HG03342 (cell line): ENCODE measurements at regions not wholly inside any gene's neighbourhood (a gene's known extent, or its start where the extent isn't known, plus 50 kb on each side); places are given as distances from the start of the nearest gene placed in this dataset.
"Not testable (repeated sequence)": the region's sequence is repeated elsewhere in the genome, so short reads cannot be mapped to it uniquely, and the experiment has no call there.

Experiments
- ATAC-seq: cut with Tn5 transposase; IDR thresholded peaks from one replicate; pipeline ENCODE4 v1.9.1; 2021; ENCODE audit warnings: mild to moderate bottlenecking, moderate library complexity; ENCODE audit not compliant: unreplicated experiment

DNA sequence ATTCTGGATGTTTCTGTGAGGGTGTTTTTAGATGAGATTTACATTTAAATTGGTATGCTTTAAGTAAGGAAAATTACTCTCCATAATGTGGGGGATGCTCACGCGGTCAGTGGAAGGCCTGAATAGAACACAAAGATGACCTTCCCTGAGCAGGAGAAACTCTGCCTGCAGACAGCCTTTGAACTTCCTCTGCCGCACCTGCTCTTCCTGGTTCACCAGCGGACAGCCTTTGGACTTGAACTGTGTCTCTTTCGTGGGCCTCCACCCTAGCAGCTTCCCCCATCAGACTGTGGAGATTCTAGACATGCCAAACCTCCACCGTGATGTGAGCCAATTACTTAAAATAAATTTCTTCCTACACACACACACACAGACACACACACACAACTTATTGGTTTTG, 210.7 kb downstream of the EFCAB11 start:
- ATAC-seq: no peak

DNA sequence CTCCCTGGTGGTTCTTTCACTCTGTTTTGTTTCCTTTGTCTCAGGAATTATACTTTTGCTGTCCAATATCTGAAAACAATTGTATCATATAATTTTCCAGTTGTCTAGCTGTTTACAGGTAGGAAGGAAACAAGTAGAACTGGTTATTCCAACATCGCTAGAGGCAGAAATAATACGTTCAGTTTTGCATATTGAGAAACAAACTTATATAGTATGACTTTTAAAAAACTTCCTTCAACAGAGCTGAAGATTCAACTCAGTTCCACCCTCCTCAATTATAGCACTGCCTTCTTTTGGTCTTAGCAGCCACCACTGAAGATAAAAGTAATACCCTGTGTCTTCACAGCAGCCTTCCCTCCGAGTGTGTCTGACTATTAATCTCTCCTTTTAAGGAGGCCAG, 214.3 kb downstream of the EFCAB11 start:
- no peak for ATAC-seq

DNA sequence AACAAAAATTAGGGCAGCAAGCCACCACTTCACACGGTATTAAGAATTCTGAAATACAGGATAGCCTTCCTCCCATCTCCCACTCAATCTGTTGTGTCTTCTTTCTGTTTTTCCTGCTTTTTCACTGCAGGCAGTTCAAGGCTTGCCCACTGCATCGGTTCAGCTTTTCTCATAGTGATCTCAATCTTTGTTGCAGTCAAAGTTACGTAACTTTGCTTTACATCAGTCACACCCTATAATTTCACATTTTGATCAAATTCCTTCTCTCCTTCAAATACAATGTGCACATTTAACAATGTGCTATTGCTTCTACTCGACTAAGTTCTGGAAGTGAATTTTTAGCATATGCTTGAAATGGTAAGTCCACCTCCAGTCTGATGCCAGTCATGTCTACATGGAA, 217.6 kb downstream of the EFCAB11 start:
- no peak for ATAC-seq

DNA sequence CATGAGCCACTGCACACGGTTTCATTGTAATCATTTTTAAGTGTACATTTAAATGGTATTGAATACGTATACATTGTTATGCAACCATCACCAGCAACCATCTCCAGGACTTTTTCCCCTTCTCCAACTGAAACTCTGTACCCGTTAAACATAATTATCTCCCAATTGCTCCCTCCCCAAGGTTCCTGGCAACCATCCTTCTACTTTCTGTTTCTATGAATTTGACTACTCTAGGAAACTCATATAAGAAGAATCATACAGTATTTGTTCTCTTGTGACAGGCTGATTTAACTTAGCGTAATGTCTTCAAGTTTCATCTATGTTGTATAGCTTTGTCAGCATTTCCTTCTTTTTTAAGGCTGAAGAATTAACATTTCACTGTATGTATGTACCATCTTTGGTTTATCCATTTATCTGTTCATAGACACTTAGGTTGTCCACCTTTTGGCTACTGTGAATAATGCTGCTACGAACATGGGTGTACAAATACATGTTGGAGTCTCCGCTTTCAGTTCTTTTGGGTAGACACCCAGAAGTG, 223.1 kb downstream of the EFCAB11 start:
- no peak for ATAC-seq

DNA sequence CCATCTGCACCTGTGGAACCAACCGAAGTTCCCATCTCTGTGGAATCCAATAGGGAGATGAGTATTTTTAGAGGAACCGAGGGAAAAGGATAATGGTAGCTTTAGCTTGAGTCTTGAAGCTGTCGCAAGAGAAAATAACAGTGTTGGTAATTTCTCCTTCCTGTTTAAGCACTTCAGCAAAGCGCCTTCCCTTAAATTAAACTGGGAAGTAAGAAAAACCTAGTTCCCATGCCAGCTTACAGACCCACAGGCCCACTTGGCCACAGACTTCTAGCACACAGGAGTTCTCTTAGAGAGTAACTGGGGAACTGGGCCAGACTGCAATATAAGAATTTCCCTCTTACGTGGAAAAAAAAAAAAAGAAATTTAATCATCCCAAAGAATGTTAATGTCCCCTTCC, 223.8 kb downstream of the EFCAB11 start:
- ATAC-seq: no peak

DNA sequence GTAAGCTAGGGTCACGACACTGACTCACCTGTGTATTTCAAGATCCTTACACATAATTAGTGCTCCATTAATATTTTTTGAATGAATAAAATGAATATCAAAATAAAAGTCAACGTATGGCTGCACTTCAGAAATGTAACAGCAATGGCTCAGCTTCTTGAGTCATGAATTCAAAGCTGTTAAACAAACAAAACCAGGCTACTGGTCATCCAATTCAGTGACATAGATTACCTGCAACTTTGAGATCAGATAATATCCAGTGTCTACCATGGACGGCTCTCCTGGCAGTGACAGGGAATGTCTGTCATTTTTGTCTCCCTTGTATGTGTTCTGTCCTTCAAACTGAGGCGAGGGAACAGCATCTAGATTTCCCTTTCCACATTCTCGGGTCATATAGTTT, 225.6 kb downstream of the EFCAB11 start:
- ATAC-seq: no peak

DNA sequence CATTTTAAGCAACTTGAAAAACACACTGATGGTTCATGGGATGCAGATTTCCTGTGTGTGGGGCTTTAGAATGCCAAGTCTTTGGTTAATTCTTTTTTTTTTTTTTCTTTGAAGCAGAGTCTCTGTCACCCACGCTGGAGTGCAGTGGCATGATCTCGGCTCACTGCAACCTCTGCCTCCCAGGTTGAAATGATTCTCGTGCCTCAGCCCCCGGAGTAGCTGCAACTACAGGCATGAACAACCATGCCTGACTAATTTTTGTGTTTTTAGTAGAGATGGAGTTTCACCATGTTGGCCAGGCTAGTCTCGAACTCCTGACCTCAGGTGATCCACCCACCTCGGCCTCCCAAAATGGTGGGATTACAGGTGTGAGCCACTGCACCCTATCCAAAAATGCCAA, 228.3 kb downstream of the EFCAB11 start:
- not testable (repeated sequence) for ATAC-seq

DNA sequence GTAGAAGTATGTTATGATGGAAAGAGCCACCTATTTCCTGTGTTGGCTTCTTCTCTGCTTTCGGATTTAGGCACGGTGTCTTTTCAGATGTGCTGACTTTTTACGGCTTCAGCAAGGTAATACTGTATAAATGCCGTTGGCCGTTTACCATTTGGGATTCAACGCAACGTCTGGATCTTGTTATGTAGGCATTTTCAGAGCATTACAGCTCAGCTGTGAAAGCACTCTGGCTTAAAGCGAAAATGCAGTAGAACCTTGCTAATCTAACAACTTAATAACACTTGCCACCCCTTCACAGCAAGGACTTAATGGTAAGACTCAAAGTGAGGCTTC, 229.9 kb downstream of the EFCAB11 start:
- no peak for ATAC-seq

DNA sequence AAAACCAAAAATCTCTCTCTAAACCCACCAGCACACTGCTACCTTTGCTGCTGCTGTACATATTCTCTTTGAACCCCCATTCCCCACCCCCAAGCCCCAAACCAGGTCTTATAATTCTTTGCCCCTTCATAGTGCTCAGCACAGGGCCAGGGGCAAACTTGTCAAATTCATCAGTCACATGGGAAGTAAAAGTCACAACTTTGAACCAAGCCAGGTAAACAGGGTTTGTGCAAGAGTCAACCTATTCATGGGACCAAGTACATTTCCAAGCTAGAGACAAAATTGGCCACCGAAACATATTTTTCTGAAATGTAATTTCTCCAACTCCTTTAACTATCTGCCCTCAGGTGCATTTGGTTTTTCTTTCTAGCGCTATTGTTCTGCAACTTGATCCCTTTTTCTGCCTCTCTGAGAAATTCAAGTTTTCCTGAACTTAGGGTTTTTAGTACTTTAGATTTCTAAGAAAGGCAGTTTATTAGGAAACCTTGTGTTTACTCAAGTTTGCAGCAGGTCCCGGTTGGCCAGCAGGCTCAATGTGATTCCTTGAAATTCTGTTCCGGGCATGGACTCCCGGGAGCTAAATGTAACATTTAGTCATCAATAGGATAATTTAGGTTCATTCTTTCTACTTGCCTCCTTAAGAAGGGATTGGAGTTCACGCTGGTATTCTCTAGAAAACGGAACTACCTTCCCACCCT, 230.5 kb downstream of the EFCAB11 start:
- no peak for ATAC-seq

DNA sequence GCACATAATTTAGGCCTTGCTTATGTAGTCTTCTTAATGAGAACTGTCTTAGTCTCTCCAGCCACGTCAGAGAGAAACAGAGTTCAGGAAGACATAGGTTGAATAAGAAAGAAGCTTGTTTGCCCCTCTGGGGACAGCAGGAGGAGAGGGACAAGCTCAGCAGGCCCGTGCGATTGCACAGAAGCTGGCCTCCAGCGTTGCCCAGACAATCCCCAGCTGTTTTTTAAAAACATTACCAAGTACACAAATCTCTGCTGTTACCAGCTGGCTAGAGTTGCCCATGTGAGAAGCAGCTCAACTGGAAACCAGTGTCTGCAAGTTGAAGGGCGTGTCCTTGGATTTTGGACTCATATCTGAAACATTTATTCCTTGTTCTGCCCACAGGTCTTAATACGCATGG, 232.6 kb downstream of the EFCAB11 start:
- no peak for ATAC-seq

DNA sequence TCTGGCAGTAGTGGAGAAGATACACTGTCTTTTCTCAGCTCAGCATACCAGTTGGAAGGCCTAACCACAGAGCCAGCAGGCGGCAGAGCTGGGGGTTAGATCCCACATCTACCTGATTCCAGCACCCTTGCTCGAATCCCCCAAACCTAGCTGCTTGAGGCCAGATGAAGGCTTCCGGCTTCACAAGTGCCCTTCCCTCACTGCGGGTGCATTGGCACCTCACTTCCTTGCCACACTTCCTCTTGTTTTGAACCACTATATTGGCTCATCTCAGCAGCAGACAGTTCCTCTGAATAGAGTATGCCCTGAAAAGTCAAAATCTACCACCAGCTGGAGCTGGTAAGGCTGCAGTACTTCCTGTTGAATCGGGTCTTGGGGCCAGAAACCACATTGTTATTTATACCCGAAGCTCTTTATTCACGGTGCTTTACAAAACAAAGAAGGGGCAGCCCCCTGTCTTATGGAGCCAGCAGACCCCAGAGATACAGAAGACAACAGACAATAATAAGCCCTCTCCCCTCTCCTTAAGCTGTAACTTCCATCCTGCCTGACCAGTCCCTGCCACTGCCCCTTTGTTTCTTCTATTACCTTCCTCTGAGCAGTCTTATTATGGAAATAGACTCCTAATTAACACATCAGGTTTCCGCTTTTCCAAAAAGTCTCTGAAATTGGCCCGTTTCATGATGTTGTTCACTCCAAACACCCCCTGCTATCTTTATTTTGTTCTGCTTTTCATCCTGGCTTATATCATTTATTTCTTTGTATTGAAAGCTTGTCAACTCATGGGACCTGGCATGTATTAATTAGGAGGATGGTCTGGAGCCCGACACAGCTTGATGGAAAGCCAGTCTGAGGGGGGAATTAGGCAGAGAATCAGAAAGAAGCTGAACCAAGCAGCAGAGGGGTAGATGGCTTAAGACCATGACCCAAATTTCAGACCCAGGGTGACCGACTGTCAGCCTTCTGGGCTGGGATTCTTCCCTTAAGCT, 233.5 kb downstream of the EFCAB11 start:
- ATAC-seq: peak; percentile 72

DNA sequence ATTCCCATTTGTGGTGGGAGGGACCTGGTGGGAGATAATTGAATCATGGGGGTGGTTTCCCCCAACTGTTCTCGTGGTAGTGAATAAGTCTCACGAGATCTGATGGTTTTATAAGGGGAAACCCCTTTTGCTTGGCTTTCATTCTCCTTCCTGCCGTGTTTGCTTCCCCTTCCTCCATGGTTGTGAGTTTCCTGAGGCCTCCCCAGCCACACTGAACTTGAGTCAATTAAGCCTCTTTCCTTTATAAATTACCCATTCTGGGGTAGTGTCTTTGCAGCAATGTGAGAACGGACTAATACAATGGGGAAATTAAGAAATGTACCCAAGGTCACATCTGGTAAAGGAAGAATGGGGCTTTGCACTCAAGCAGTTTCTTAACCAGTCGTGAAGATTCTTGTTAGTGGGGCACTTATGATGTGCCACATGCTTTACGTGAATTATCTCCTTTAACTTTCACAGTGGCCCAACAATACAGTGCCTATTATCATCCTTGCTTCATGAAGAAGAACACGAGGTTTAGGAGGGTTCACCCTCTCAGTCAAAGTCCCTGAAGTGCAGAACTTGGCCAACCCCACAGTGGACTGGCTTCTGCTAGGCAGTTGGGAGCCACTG, 234.3 kb downstream of the EFCAB11 start:
- peak; percentile 2 for ATAC-seq

DNA sequence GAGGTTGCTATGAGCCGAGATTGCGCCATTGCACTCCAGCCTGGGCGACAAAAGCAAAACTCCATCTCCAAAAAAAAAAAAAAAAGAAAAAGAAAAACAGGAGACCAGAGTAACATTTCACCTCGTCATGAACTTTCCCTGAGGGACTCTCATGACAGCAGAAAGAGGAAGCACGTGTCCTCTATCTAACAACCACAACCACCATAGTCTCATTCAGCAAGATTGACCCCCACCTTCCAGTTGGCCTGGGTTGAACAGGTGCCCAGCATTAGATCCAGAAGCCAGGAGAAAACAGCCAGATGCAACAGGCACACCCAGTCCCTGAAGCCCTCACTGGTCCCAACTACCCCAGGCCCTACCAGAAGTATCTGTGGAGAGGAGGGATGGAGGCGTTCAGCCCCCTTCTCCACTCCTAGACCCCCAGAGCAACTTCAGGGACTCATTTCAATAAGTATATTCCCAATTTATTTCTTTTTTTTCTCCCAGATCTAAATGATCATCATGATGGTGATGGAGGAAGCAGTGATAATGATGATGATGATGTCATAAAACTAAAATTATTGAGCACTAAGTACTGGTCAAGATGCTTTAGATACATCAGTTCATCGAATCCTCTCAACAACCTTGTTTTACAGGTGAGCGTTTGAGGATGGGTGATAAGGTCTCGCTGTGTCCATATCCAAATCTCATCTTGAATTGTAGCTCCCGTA, 235.0 kb downstream of the EFCAB11 start:
- ATAC-seq: peak; percentile 44

DNA sequence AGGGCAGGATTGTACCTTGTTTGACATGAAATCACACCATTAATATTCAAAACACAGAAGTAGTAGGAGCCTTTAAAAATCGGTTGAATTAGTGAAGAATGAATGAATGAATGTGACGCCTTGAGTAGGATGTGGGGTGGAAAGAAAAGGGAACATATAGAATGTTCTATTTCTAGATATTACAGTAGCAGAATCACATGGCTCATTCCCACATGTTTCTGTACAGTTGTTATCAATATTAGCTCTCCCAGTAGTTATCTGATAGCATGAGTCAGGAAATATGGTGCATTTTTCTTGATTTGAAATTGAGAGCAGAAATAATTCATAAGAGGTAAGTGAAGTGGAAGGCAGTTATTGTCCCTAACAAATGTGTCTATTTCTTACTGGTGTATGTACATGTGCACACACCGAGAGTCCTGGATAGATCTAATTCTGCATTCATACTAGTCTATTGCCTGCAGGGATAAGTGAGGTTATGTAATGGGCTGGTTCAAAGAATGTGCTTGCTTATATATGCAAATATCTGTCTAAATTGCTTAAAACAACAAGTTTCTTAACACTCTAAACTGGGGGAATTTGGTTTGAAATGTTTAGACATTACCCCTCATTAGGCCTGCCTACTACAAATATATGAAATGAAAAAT, 245.4 kb downstream of the EFCAB11 start:
- no peak for ATAC-seq

DNA sequence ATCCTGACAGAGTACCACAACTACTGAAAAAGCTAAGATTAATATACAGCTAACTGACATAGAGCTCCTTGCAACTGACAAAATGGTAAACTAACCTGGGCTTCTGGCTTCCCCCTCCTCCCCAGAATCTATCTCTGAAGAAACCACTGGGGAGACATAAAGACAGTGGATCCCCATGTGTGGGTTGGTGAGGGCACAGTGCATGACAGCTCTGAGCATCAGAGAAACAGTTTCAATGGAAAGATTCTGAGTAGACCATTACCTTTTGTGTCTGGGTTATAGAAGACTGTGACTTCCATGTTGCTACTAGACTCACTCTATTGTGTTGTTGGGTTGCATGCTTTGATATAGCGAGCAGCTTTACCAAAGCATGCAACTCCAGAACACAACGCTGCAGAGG, 247.4 kb downstream of the EFCAB11 start:
- no peak for ATAC-seq

DNA sequence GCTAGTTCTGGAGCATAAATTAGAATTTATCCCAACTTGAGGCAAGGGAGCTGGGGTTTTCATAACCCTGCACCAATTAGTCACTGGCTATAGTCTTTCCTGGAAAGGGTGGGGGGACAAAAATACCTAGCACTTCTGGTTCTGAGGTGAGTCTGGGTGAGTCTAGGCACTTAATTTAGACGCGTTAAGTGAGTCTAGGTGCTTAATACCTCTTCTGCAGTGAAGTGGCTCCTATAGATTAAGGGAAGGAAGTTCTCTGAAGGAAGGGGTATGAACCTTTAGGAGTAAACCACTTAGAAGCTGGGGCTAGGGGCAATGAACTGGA, 251.7 kb downstream of the EFCAB11 start:
- no peak for ATAC-seq

DNA sequence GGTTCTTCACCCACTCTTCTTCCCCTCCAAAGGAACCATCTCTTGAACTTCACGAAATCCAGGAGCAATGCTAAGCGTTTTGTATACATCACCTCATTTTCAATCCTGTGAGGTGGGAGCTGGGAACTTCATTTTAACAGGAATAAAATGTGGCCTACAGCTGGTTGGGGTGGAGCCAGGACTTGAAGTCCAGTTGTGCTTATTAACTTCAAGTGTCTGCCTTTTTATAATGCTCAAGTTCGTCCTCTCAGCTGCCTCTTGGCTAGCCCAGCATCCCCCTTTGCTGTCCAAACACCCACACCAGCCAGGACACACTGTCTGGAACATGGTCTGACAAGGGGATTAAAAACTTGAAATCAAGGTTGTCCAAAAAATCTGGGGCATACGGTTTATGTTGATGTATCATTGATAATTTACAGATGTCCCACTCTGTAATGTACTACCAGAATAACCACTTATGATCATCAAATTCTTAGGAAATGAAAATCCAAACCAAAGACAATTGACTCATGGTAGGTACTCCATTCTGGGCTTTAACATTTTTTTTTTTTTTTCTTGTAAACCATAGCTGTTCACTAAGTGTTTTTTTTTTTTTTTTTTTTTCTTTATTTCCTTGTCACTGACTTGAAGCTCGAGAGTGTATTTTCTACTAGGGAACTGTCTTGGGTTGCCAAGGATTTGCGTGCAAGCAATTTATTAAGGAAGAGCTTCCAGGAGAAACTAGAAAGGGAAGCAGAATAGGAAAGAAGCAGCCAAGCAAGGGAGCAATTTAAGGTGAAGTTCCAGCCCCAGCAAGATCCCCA, 252.3 kb downstream of the EFCAB11 start:
- ATAC-seq: no peak

DNA sequence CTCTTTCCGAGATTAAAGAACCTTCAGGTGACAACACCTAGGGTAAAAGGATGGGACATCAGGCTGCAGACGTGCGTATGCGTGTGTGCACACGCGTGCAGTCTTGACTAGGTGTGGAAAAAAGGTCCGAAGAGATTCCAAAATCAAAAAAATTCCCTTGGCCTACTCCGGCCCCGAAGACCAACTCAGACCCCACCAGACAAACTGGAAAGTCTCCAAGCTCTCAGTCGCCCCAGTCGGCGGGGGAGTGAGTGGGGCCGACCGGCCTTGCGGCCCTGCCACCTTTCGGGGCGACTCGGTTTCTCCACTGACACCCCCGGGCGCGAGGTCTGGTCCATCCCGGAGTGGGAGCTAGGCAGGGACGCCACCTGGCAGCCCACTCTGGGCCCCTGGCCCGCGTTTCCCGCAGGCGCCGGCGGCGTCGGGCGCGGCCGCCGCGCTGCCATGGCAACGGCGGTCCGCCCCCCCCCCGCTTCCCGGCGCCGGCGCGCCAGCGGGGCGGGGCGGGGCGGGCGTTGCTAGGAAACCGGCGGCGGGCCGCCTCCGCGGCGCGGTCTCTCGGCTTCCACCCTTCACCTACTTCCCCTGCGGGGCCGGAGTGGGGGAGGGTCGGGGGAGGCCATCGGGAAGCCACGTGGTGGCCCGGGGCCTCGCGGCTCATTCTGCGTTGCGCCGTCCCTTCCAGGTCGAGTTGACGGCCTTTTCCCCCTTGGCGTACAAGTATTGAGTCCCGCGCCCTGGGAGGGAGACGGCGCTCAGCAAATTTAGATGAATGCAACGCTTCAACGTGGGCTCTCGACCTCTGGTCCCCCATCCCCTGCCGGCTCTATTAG, 253.1 kb downstream of the EFCAB11 start:
- ATAC-seq: peak; percentile 81

DNA sequence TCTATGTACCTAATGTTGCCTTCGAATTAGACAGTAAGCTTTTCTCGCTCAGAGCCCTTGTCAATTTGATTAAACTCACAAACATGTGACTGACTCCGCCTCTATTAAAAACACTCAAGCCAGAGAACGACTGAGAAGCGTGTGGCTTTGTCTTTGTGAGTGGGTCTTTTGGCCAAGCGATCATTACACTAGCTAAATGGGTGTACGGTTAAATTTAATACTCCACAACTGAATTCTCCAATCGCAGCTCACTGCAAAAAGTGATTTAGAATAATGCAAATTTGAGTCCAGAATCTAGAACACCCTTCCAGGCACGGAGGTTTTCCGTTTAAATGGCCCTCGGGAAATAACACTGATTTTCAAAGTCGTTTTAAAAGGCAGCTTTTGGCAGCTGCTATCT, 253.7 kb downstream of the EFCAB11 start:
- ATAC-seq: no peak
